ENCODE measurements at regions not wholly inside any gene's neighbourhood (a gene's known extent, or its start where the extent isn't known, plus 50 kb on each side); places are given as distances from the start of the nearest gene placed in this dataset.
"Not testable (repeated sequence)": the region's sequence is repeated elsewhere in the genome, so short reads cannot be mapped to it uniquely, and the experiment has no call there.

DNA sequence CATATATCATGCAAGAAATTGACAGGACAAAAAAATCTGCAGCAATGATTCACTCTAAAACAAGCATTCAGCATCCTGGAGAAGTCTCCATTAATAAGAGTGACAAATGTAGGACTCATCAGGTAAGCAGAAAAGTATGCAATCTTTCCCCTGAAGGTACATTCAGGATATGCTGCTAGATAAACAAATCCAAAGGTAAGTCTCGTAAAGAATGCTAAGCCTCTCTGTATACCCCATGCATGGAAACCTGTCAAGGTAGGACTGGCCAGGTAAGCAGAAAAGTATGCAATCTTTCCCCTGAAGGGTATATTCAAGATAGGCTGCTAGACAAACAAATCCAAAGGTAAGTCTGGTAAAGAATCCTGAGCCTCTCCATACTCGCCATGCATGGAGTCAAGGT lies 869.9 kb upstream of the AMELY start:
- intact Hi-C loops (cut with DNase I), result no loop called here

DNA sequence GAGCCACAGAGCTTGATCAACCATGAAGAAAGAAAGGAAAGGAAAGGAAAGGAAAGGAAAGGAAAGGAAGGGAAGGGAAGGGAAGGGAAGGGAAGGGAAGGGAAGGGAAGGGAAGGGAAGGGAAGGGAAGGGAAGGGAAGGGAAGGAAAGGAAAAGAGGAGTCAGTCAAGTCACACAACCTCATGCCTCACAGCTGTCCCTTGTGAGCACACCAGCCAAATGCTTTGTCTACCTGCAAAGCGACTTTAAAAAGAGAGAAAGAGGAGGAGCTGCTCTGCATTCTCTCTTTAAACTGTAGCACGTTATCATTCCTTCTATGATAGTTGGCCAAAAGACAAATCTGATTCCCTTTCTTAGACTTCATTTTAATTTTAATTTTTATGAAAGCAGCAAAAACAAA lies 863.9 kb upstream of the AMELY start:
- WGBS, 2 donors, result 91% methylated on average over 1 of the region's 2 CpGs; no CpG with 5 or more reads in 1 of the 2 donors
- H3K4me1 ChIP-seq; H3K9me3 ChIP-seq; H3K27me3 ChIP-seq; H3K4me3 ChIP-seq; intact Hi-C loops (cut with DNase I); H3K27ac ChIP-seq; DNase-seq; H3K36me3 ChIP-seq: not testable (repeated sequence)

More for the DNA sequence above, 869.9 kb upstream of the AMELY start:
- Histone ChIP-seq H3K27ac (no peak overlapping the region), H3K4me3 (no peak overlapping the region), H3K27me3 (no peaks in the 10 kb centered on the region), H3K4me1 (no peaks in the 10 kb centered on the region), H3K36me3 (no peaks in the 10 kb centered on the region), H3K9me3 (no peaks in the 10 kb centered on the region)
- no peak for DNase-seq
- WGBS, 2 donors, result 22% methylated on average over 2 of the region's 2 CpGs; no CpG with 5 or more reads in 1 of the 2 donors
- TF ChIP-seq CTCF (IDR thresholded peaks at IDR 0.05) (no peak), POLR2A (IDR thresholded peaks at IDR 0.05) (no peak)

DNA sequence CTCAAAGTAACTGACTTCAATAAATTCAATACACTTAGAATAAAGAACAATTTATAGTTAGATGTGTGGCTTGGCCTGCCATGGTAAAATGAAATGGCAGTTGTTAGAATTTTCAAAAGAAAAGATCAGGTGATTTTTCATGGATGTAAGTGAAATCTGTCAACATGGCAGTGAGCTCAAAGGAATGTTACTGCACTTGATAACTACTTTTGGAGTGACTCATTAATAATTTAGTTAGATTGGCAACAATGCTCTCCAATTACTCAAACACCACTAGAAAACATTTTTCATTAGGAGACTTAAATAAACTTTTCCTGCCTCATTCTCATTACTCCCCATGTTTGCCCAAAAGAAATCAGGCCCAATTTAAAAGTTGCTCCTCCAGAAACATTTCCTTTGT lies 860.2 kb upstream of the AMELY start:
- H3K4me3 ChIP-seq, result no peak overlapping the region
- H3K4me1 ChIP-seq, result no peaks in the 10 kb centered on the region
- no peaks in the 10 kb centered on the region for H3K27me3 ChIP-seq
- TF ChIP-seq CTCF (IDR thresholded peaks at IDR 0.05) (no peak), POLR2A (IDR thresholded peaks at IDR 0.05) (no peak)
- no peak for DNase-seq
- H3K36me3 ChIP-seq, result no peaks in the 10 kb centered on the region
- no peak overlapping the region for H3K27ac ChIP-seq
- no peaks in the 10 kb centered on the region for H3K9me3 ChIP-seq
- intact Hi-C loops (cut with DNase I), result no loop called here

GRCh38 chrY:7769790-7770375 lies 858.3 kb upstream of the AMELY start:
- H3K27me3 ChIP-seq, result no peaks in the 10 kb centered on the region
- no peaks in the 10 kb centered on the region for H3K9me3 ChIP-seq
- no peak for TF ChIP-seq CTCF (IDR thresholded peaks at IDR 0.05)
- no peak for DNase-seq
- no CpG with 5 or more reads among the region's 1 CpG for WGBS, 2 donors
- intact Hi-C loops (cut with DNase I), result no loop called here
- H3K4me1 ChIP-seq, result no peaks in the 10 kb centered on the region
- H3K4me3 ChIP-seq, result no peak overlapping the region
- H3K27ac ChIP-seq, result no peak overlapping the region
- no peaks in the 10 kb centered on the region for H3K36me3 ChIP-seq

DNA sequence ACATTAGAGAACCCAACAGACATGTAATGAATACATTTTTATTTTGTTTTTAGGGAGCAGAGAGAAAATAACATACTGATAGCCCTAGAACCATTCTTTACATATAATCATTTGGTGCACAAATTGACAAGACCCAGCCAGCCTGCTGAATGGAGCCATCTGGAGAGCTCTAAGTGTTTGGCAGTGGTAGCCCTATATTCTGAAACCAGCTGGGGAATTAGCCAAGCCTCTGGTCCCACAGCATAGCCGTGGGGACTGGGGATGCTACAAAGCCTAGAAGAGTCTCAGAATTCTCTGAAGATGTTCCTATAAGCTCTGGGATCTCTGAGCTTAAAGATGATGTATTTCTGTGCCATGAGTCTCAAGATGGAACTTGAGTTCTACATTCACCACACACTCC lies 857.3 kb upstream of the AMELY start:
- Histone ChIP-seq H3K9me3 (no peaks in the 10 kb centered on the region), H3K4me3 (no peak overlapping the region), H3K27me3 (no peaks in the 10 kb centered on the region), H3K4me1 (no peaks in the 10 kb centered on the region), H3K36me3 (no peaks in the 10 kb centered on the region), H3K27ac (no peak overlapping the region)
- intact Hi-C loops (cut with DNase I), result no loop called here
- TF ChIP-seq CTCF (IDR thresholded peaks at IDR 0.05) (no peak), POLR2A (IDR thresholded peaks at IDR 0.05) (no peak)
- no peak for DNase-seq
- 29% methylated on average over 1 of the region's 1 CpG; no CpG with 5 or more reads in 1 of the 2 donors for WGBS, 2 donors

DNA sequence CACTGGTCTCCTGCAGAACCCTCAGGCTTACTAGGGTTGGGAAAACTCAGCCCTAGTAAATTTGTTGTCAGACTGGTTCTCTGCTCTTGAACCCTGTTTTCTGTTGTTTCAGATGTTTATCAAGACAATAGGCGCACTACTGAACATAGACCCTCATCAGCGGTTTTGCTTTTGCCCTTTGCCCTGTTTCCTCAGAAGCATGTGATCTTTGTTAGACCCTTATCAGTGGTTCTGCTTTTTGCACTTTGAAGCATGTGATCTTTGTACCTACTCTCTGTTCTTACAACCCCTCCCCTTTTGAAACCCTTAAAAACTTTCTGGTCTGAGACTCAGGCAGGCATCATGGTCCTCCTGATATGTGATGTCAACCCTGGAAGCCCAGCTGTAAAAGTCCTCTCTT lies 842.2 kb upstream of the AMELY start:
- intact Hi-C loops (cut with DNase I), result no loop called here
- Histone ChIP-seq H3K36me3 (no peaks in the 10 kb centered on the region), H3K9me3 (no peaks in the 10 kb centered on the region), H3K27me3 (no peaks in the 10 kb centered on the region), H3K4me3 (no peak overlapping the region), H3K27ac (no peak overlapping the region), H3K4me1 (no peaks in the 10 kb centered on the region)
- DNase-seq, result no peak
- TF ChIP-seq POLR2A (IDR thresholded peaks at IDR 0.05) (no peak), CTCF (IDR thresholded peaks at IDR 0.05) (no peak)
- WGBS, 2 donors, result 83% methylated on average over 1 of the region's 2 CpGs; no CpG with 5 or more reads in 1 of the 2 donors

Measured in esophagus squamous epithelium (tissue), 5 donors.